WTC11 (cell line): ENCODE measurements at regions not wholly inside any gene's neighbourhood (a gene's known extent, or its start where the extent isn't known, plus 50 kb on each side); places are given as distances from the start of the nearest gene placed in this dataset.

ENCODE experiments used
- ATF2 ChIP-seq: sonication (generic); formaldehyde crosslinking; IDR thresholded peaks from 2 replicates; pipeline ENCODE4 v1.8.1; 2022; ENCODE audit warnings: low read depth, missing genetic modification reagents, borderline replicate concordance
- CREM ChIP-seq: sonication (generic); formaldehyde crosslinking; IDR thresholded peaks from 2 replicates; pipeline ENCODE4 v1.8.1; 2022; ENCODE audit warnings: mild to moderate bottlenecking, missing genetic modification reagents, moderate library complexity
- CTCF ChIP-seq: fragments of 200-600 bp; IDR thresholded peaks from 2 replicates; pipeline ENCODE4 v1.8.0; 2022; ENCODE audit warnings: antibody characterized with exemption
- ELF4 ChIP-seq: sonication (generic); formaldehyde crosslinking; IDR thresholded peaks from 2 replicates; pipeline ENCODE4 v1.8.1; 2022; ENCODE audit warnings: low read depth, mild to moderate bottlenecking, moderate library complexity, missing genetic modification reagents
- GABPB1 ChIP-seq: sonication (generic); formaldehyde crosslinking; IDR thresholded peaks from 2 replicates; pipeline ENCODE4 v1.8.1; 2023; ENCODE audit warnings: mild to moderate bottlenecking, missing genetic modification reagents
- IRF1 ChIP-seq: sonication (generic); formaldehyde crosslinking; IDR thresholded peaks from 2 replicates; pipeline ENCODE4 v1.8.0; 2023; ENCODE audit warnings: missing genetic modification reagents
- RORB ChIP-seq: fragments of 250-450 bp; sonication (Bioruptor Pico); IDR thresholded peaks from 2 replicates; pipeline ENCODE4 v1.9.0; 2021; ENCODE audit warnings: mild to moderate bottlenecking
- SP1 ChIP-seq: sonication (generic); formaldehyde crosslinking; conservative IDR thresholded peaks from 2 replicates; pipeline ENCODE4 v1.8.1; 2022; ENCODE audit warnings: missing genetic modification reagents

GRCh38 chr21:35926003-35926740 is 134.2 kb downstream of the SETD4 start:
- no peak for TF ChIP-seq CTCF
- no peak for TF ChIP-seq ELF4 (CRISPR knock-in tag)
- no peak for TF ChIP-seq CREM (CRISPR knock-in tag)
- no peak for TF ChIP-seq IRF1
- TF ChIP-seq SP1 (CRISPR knock-in tag), result no peak
- TF ChIP-seq GABPB1 (CRISPR knock-in tag), result no peak
- no peak for TF ChIP-seq ATF2
- TF ChIP-seq RORB, result no peak
